ENCODE measurements at regions not wholly inside any gene's neighbourhood (a gene's known extent, or its start where the extent isn't known, plus 50 kb on each side); places are given as distances from the start of the nearest gene placed in this dataset.
"Not testable (repeated sequence)": the region's sequence is repeated elsewhere in the genome, so short reads cannot be mapped to it uniquely, and the experiment has no call there.

- no peaks in the 10 kb centered on the region for H3K9me3 ChIP-seq
- no peaks in the 10 kb centered on the region for H3K4me1 ChIP-seq
- no peaks in the 10 kb centered on the region for H3K27me3 ChIP-seq
- H3K27ac ChIP-seq: no peak overlapping the region
- intact Hi-C loops (cut with DNase I): no loop called here
- DNase-seq (no peak), ATAC-seq (no peak)
- TF ChIP-seq, protein P1, sequence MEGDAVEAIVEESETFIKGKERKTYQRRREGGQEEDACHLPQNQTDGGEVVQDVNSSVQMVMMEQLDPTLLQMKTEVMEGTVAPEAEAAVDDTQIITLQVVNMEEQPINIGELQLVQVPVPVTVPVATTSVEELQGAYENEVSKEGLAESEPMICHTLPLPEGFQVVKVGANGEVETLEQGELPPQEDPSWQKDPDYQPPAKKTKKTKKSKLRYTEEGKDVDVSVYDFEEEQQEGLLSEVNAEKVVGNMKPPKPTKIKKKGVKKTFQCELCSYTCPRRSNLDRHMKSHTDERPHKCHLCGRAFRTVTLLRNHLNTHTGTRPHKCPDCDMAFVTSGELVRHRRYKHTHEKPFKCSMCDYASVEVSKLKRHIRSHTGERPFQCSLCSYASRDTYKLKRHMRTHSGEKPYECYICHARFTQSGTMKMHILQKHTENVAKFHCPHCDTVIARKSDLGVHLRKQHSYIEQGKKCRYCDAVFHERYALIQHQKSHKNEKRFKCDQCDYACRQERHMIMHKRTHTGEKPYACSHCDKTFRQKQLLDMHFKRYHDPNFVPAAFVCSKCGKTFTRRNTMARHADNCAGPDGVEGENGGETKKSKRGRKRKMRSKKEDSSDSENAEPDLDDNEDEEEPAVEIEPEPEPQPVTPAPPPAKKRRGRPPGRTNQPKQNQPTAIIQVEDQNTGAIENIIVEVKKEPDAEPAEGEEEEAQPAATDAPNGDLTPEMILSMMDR (IDR thresholded peaks at IDR 0.05): no peak
- no peak overlapping the region for H3K4me3 ChIP-seq
- no peaks in the 10 kb centered on the region for H3K36me3 ChIP-seq
These were observed 970.9 kb downstream of the TBC1D32 start for GRCh38 chr6:120363429-120363828.

DNA sequence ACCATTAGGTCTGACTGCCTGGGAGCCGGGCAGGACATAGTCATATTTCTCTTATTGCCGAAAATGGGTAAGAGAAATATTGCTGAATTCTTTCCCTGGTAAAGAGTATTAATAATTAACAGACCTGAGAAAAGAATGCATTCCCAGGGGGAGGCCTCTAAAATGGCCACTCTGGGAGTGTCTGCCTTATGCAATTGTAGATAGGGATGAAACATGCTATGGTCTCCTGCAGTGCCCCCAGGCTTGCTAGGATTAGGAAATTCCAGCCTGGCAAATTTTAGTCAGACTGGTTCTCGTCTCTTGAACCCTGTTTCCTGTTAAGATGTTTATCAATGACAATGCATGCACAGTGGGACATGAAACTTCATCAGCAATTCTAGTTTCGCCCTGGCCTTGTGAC lies 975.7 kb downstream of the TBC1D32 start:
- H3K36me3 ChIP-seq; H3K9me3 ChIP-seq; intact Hi-C loops (cut with DNase I); H3K27ac ChIP-seq; ATAC-seq; H3K27me3 ChIP-seq; DNase-seq; H3K4me3 ChIP-seq; H3K4me1 ChIP-seq: not testable (repeated sequence)

GRCh38 chr6:120357447-120357846 lies 976.8 kb downstream of the TBC1D32 start:
- DNase-seq (no peak), ATAC-seq (no peak)
- H3K4me1 ChIP-seq: no peaks in the 10 kb centered on the region
- no peaks in the 10 kb centered on the region for H3K9me3 ChIP-seq
- H3K27me3 ChIP-seq: no peaks in the 10 kb centered on the region
- intact Hi-C loops (cut with DNase I): no loop called here
- TF ChIP-seq, protein P1 (IDR thresholded peaks at IDR 0.05): no peak
- H3K36me3 ChIP-seq: no peaks in the 10 kb centered on the region
- H3K4me3 ChIP-seq: no peak overlapping the region
- H3K27ac ChIP-seq: no peak overlapping the region

DNA sequence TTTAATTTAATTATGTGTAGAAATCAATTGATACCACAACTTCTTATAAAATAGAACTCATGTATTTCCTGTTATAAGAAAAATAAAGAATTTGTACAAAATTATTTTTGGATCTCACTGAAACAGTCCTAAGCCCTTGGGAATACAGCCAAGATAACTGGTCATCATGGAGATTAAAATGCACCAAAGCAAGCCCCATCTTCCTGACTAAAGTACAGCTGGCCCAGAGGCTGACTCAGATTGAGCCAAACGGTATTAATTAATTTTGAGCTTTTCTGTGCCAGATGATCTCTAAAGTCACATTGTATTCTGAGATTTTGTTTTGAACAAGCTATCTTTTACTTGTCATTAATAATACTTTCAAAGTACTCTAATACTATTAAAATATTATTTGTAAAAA lies 978.5 kb downstream of the TBC1D32 start:
- Histone ChIP-seq H3K4me3 (no peak overlapping the region), H3K27ac (no peak overlapping the region), H3K4me1 (no peaks in the 10 kb centered on the region), H3K27me3 (no peaks in the 10 kb centered on the region), H3K9me3 (no peaks in the 10 kb centered on the region), H3K36me3 (no peaks in the 10 kb centered on the region)
- ATAC-seq (no peak), DNase-seq (no peak)
- TF ChIP-seq, protein P1 (IDR thresholded peaks at IDR 0.05): no peak
- intact Hi-C loops (cut with DNase I): no loop called here

DNA sequence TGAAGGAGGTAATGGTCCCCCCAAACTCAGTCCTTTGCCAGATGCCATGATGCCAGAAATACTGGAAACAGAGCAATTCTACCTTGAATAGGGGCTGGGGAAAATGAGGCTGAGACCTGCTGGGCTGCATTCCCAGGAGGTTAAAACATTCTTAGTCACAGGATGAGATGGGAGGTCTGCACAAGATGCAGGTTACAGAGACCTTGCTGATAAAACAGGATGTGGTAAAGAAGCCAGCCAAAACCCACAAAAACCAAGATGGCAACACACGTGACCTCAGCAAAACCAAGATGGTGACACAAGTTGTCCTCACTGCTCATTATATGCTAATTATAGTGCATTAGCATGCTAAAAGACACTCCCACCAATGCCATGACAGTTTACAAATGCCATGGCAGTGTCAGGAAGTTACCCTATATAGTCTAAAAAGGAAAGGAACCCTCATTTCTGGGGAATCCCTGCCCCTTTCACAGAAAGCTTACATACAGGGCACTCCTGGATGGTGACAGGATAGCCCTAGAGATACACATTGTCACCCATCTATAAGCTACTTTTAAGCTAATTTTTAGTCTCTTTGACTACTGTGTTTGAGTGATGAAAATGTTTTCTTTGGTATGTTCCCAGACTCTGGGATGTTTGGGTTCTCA lies 979.7 kb downstream of the TBC1D32 start:
- Histone ChIP-seq H3K27me3 (no peaks in the 10 kb centered on the region), H3K4me1 (no peaks in the 10 kb centered on the region), H3K36me3 (no peaks in the 10 kb centered on the region), H3K4me3 (no peak overlapping the region), H3K9me3 (no peaks in the 10 kb centered on the region), H3K27ac (no peak overlapping the region)
- DNase-seq: no peak
- TF ChIP-seq, protein P1 (IDR thresholded peaks at IDR 0.05): no peak
- no peak for ATAC-seq
- intact Hi-C loops (cut with DNase I): no loop called here

DNA sequence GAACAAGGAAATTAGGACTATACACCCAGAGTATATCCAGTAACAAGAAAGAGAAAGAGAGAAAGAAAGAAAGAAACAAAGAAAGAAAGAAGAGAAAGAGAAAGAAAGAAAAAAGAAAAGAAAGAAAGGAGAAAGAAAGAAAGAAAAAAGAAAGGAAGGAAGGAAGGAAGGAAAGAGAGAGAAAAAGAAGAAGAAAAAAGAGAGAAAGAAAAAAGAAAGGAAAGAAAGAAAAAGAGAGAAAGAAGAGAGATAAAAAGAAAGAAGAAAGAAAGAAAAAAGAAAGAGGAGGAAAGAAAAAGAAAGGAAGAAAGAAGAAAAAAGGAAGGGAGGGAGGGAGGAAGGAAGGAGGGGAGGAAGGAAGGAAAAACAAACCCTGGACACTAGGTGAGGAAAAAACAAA lies 981.8 kb downstream of the TBC1D32 start:
- no peak overlapping the region for H3K4me3 ChIP-seq
- H3K4me1 ChIP-seq: no peaks in the 10 kb centered on the region
- no peaks in the 10 kb centered on the region for H3K36me3 ChIP-seq
- H3K27ac ChIP-seq: no peak overlapping the region
- no peaks in the 10 kb centered on the region for H3K9me3 ChIP-seq
- ATAC-seq (no peak), DNase-seq (no peak)
- intact Hi-C loops (cut with DNase I): no loop called here
- H3K27me3 ChIP-seq: no peaks in the 10 kb centered on the region
- TF ChIP-seq, protein P1 (IDR thresholded peaks at IDR 0.05): no peak

Measured in upper lobe of right lung (tissue), 1 donor.